ENCODE measurements at regions not wholly inside any gene's neighbourhood (a gene's known extent, or its start where the extent isn't known, plus 50 kb on each side); places are given as distances from the start of the nearest gene placed in this dataset.

DNA sequence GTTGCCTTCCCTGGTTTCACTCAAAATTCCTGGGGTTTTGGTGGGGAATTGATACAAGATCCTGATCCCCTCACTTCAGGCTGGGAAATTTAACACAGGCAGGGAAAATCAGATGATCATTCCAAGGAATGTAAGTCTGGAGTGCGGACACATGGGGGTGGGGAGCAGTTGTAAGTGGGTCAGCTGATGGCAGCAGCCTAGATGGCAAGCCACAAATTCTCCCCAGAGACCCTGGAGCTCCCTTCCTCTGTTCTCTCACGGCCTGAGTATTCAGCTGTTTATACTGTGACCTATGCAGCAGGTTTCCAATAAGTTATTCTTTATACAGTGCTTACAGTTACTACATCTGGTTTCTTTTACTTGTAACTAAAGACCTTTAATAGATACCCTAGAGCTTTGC is 144.9 kb downstream of the SH3BGRL2 start:
- POLR2A ChIA-PET, result no interaction called here
- TF ChIP-seq, protein P1, sequence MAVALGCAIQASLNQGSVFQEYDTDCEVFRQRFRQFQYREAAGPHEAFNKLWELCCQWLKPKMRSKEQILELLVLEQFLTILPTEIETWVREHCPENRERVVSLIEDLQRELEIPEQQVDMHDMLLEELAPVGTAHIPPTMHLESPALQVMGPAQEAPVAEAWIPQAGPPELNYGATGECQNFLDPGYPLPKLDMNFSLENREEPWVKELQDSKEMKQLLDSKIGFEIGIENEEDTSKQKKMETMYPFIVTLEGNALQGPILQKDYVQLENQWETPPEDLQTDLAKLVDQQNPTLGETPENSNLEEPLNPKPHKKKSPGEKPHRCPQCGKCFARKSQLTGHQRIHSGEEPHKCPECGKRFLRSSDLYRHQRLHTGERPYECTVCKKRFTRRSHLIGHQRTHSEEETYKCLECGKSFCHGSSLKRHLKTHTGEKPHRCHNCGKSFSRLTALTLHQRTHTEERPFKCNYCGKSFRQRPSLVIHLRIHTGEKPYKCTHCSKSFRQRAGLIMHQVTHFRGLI (tag by site-specific recombination; IDR thresholded peaks at IDR 0.05), result no peak
- TF ChIP-seq MZF1 (tag by site-specific recombination; IDR thresholded peaks at IDR 0.05; ENCODE audit: borderline replicate concordance), result no peak
- TF ChIP-seq BCL11A (tag by site-specific recombination; IDR thresholded peaks at IDR 0.05; ENCODE audit: low read depth), result no peak
- TF ChIP-seq SP7 (tag by site-specific recombination; IDR thresholded peaks at IDR 0.05), result no peak
- no peak for TF ChIP-seq ZNF274 (IDR thresholded peaks at IDR 0.05; ENCODE audit: low read length)
- no peak for TF ChIP-seq ZNF274 (tag by site-specific recombination; IDR thresholded peaks at IDR 0.05; ENCODE audit: borderline replicate concordance)
- TF ChIP-seq REPIN1 (tag by site-specific recombination; IDR thresholded peaks at IDR 0.05; ENCODE audit: low read depth), result no peak
- no peak for TF ChIP-seq ZNF175 (tag by site-specific recombination; IDR thresholded peaks at IDR 0.05)
- TF ChIP-seq ZNF596 (tag by site-specific recombination; IDR thresholded peaks at IDR 0.05), result no peak
- TF ChIP-seq ZBTB21 (tag by site-specific recombination; IDR thresholded peaks at IDR 0.05), result no peak
- TF ChIP-seq GFI1B (tag by site-specific recombination; IDR thresholded peaks at IDR 0.05), result no peak
- no peak for TF ChIP-seq ZNF704 (tag by site-specific recombination; IDR thresholded peaks at IDR 0.05)
- TF ChIP-seq ZNF585B (tag by site-specific recombination; IDR thresholded peaks at IDR 0.05), result no peak
- TF ChIP-seq, protein P2, sequence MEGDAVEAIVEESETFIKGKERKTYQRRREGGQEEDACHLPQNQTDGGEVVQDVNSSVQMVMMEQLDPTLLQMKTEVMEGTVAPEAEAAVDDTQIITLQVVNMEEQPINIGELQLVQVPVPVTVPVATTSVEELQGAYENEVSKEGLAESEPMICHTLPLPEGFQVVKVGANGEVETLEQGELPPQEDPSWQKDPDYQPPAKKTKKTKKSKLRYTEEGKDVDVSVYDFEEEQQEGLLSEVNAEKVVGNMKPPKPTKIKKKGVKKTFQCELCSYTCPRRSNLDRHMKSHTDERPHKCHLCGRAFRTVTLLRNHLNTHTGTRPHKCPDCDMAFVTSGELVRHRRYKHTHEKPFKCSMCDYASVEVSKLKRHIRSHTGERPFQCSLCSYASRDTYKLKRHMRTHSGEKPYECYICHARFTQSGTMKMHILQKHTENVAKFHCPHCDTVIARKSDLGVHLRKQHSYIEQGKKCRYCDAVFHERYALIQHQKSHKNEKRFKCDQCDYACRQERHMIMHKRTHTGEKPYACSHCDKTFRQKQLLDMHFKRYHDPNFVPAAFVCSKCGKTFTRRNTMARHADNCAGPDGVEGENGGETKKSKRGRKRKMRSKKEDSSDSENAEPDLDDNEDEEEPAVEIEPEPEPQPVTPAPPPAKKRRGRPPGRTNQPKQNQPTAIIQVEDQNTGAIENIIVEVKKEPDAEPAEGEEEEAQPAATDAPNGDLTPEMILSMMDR (tag by site-specific recombination; IDR thresholded peaks at IDR 0.05), result no peak

GRCh38 chr6:79775222-79775621 is 144.1 kb downstream of the SH3BGRL2 start:
- no peak overlapping the region for H3K4me3 ChIP-seq (ENCODE audit: low read depth, low read length)
- no peak for TF ChIP-seq MYNN (tag by site-specific recombination; IDR thresholded peaks at IDR 0.05; ENCODE audit: borderline replicate concordance)
- TF ChIP-seq ZNF664 (tag by site-specific recombination; IDR thresholded peaks at IDR 0.05), result no peak
- TF ChIP-seq ZNF341 (tag by site-specific recombination; IDR thresholded peaks at IDR 0.05; ENCODE audit: low read depth), result no peak
- TF ChIP-seq ZNF311 (tag by site-specific recombination; IDR thresholded peaks at IDR 0.05; ENCODE audit: borderline replicate concordance), result no peak
- TF ChIP-seq OSR2 (tag by site-specific recombination; IDR thresholded peaks at IDR 0.05), result no peak
- no peak for TF ChIP-seq ZNF416 (tag by site-specific recombination; IDR thresholded peaks at IDR 0.05)
- TF ChIP-seq ZNF692 (tag by site-specific recombination; IDR thresholded peaks at IDR 0.05), result no peak
- no peak for TF ChIP-seq ZNF624 (tag by site-specific recombination; IDR thresholded peaks at IDR 0.05)
- no peak for TF ChIP-seq AEBP2 (tag by site-specific recombination; IDR thresholded peaks at IDR 0.05; ENCODE audit: borderline replicate concordance)
- H3K27ac ChIP-seq (ENCODE audit: extremely low read depth, low read depth, low read length), result no peak overlapping the region
- ChIA-PET POLR2A (no interaction called here), CTCF (interaction anchor here (3.0 to 5.5 kb wide), 2 partner anchors 12 to 94 kb away, joined by 16 to 47 read pairs; no protein-coding TSS in a partner anchor)
- H3K4me1 ChIP-seq (ENCODE audit: control insufficient read depth, insufficient read depth, low read length), result no peaks in the 10 kb centered on the region
- no peaks in the 10 kb centered on the region for H3K36me3 ChIP-seq (ENCODE audit: control insufficient read depth in 2 of 2, insufficient read depth in 1 of 2, low read length in 2 of 2)
- no peaks in the 10 kb centered on the region for H3K9me3 ChIP-seq (ENCODE audit: control insufficient read depth, insufficient read depth, low read depth, low read length)

More for the DNA sequence above, 144.9 kb downstream of the SH3BGRL2 start:
- no peaks in the 10 kb centered on the region for H3K9me3 ChIP-seq (ENCODE audit: control insufficient read depth, insufficient read depth, low read depth, low read length)
- CTCF ChIA-PET, result interaction anchor here (0.5 to 5.5 kb wide), 5 partner anchors 10 to 93 kb away, joined by 3 to 47 read pairs (median 5); no protein-coding TSS in a partner anchor
- H3K36me3 ChIP-seq (ENCODE audit: control insufficient read depth in 2 of 2, insufficient read depth in 1 of 2, low read length in 2 of 2), result no peaks in the 10 kb centered on the region
- H3K4me3 ChIP-seq (ENCODE audit: low read depth, low read length), result no peak overlapping the region
- no peaks in the 10 kb centered on the region for H3K4me1 ChIP-seq (ENCODE audit: control insufficient read depth, insufficient read depth, low read length)
- H3K27ac ChIP-seq (ENCODE audit: extremely low read depth, low read depth, low read length), result no peak overlapping the region
